Medulla oblongata (tissue), 1 donor: ENCODE measurements at regions not wholly inside any gene's neighbourhood (a gene's known extent, or its start where the extent isn't known, plus 50 kb on each side); places are given as distances from the start of the nearest gene placed in this dataset.
A peak's percentile ranks its signal among the peaks of the same experiment; 100 is the strongest.

ENCODE experiments used
- DNase-seq: peaks from one replicate; pipeline ENCODE4 v3.0.0-alpha.2; 2015; ENCODE audit errors: extremely low spot score

DNA sequence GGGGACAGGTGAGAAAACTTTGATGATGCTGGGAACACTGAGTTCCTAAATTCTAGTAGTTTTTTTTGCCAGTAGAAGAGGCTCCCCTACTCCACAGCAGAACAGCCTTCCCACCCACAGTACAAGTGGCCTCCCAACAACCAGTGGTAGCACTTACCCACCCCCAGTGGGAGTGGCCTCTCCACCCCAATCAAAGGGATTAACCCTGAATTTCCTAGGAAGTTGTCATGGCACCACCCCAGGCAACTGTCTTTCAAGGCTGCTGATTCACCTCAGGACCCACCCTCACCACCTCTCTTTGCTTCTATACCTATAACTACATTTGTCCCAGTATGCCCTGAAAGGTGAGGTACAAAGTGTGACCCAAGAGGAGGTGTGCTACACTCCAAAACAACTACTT lies 81.4 kb upstream of the PRDX6 start:
- no peak for DNase-seq

DNA sequence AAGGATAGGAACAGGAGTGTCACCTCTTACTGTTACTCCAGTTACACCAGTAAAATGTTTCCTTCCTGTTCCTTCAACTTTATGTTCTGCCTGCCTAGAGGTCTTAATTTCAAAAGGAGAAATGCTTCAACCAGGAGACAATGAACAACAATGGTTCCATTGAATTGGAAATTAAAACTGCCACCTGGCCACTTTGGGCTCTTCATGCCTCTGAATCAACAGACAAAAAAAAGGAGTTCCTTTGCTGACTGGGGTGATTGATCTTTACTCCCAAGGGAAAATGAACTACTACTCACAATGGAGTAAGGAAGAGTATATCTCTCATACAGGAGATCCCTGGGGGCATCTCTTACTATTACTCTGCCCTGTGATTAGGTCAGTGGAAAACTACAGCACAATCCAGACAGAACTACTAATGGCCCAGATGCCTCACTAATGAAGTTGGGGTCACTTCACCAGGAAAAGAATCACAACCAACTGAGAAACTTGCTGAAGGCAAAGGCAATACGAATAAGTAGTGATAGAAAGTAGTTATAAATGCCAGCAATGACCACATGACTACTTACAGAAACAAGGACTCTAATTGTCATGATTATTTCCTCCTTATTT lies 76.6 kb upstream of the PRDX6 start:
- DNase-seq, result no peak

- no peak for DNase-seq
Measured at GRCh38 chr1:173403996-173404395, 73.1 kb upstream of the PRDX6 start.

- DNase-seq, result no peak
Measured at GRCh38 chr1:173405281-173405680, 71.9 kb upstream of the PRDX6 start.

DNA sequence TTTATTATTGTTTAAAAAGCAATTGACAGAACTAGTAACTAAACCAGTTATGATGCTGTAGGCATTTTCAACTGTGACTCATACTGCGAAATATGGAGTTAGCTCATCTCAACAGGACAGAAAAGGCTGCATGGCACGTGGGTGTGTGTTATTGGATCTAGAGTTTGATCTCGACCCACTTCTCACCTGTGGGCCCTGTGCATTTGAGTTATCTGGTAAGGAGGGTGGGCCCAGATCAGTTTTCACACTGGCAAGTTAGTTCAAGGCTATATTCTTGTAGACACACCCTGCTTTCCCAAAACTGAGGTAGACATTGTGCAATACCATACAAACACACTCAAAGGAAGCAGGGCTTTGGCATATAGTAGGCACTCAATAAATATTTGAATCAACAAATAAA lies 71.3 kb upstream of the PRDX6 start:
- no peak for DNase-seq

- DNase-seq, result no peak
Measured at GRCh38 chr1:173406783-173407230, 70.3 kb upstream of the PRDX6 start.

DNA sequence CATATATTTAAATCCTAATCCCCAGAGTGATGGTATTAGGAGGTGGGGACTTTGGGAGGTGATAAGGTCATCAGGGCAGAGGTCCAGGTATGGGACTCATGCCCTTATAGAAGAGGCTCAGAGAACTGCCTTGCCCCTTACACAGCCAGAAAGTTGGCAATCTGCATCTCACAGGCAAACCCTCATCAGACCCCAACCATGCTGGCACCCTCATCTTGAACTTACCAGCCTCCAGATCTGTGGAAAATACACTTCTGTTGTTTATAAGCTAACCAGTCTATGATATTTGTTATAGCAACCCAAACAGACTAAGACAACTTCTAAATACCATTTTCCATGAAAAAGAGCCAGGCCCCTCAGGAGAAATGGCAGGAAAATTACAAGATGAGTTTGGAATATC lies 69.3 kb upstream of the PRDX6 start:
- DNase-seq, result no peak

DNA sequence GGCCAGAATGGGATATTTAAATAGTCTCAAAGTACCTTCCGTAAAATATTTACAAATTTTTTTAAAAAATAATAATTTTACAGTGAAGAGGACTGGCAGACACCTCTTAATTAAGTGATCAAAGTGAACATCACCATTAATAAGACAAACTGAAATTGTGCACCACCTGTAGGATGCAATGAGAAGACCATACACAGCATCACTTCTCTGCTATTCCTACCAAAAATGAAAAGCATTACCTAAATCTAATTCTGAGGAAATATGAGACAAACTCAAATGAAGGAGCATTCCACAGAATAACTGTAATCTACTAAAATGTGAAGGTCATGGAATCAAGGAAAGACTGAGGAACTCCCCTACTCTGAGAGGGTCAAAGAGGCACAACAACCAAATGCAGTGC lies 68.2 kb upstream of the PRDX6 start:
- DNase-seq, result no peak

DNA sequence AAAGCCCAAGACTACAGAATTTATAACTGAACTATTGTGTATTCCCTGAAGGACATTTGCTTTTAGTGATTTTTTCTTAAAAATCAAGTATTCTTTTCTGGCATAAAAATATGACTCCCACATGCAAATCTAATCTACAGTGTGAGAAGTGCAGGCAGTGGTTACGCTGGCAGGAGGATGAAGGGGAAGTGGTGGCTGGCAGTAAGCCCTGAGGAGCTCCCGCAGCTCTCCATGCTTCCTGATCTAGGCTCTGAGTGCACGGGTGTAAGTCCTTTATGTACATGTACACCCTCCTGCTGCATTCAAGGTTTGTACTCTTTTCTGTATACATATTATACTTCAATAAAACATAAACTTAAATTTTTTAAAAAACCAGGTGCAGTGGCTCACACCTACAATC lies 67.5 kb upstream of the PRDX6 start:
- peak; percentile 62 for DNase-seq

GRCh38 chr1:173410133-173410793 lies 66.9 kb upstream of the PRDX6 start:
- no peak for DNase-seq

DNA sequence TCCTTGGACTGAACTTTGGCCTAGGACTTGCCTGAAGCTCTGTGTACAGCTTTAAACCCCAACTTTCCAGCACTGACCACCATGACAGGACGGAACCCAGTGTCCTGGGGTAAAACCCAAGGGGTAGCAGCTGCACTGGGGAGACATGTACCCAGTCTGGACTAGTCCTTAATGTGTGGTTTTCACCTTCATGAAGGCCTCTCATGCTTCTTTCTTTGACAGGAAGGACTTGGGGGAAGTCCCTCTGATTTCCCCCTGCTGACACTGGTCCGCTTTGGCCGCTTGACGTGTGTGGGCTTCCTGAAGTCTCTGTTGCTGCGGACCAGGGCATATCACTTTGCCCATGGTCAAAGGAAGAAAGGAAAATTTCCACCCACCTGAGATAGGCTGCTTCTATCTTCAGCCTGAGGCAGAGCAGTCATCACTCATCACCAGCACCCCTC lies 66.3 kb upstream of the PRDX6 start:
- DNase-seq, result peak; percentile 42

DNA sequence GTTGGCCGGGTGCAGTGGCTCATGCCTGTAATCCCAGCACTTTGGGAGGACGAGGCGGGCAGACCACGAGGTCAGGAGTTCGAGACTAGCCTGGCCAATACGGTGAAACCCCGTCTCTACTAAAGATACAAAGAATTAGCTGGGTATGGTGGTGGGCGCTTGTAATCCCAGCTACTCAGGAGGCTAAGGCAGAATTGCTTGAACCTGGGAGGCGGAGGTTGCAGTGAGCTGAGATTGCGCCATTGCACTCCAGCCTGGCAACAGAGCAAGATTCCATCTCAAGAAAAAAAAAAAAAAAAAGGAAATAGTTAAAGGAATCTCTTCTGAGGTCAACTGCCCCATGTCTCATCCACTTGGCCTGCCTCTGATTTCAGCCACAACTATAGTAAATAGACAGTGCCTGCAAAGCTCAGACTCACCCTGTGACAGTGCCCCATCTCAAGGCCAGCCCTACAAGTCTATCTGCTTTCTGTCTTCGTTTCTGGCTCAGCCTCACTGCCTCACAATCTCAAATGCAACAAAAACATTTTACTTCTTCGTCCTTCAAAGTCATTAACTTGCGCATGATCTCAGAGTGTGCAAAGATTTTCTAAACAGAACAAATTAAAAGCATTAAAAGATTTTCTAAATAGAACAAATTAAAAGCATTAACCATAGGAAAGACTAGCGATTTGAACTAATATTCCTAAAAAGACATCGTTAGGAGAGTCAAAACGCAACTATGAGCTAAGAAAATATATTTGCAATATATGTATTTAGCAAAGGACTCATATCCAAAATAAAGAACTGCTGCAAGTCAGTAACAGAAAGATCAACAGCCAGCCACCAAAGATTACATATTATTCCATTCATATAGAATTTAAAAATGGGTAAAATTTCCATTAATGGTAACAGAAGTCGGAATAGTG lies 65.0 kb upstream of the PRDX6 start:
- DNase-seq, result no peak

DNA sequence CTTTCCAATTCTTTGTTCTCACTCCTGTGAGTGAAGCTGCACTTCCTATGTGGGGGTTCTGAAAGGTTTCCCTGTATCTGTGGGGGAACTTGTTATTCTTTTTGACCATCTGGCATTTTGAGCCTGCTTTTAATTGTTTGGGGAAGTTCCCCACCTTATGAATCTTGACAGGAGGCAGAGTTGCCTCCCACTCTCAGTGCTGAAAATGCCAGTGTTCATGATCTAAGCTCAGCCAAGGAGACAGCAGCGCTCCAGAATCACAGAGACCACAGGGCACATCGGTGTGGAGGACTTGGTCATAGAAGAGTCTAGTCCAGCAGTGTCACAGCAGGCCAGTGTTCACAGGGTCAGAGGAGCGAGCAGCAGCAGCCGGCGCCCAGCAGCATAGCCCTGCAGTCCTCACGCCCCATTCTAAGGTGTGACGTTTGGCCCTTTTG lies 63.8 kb upstream of the PRDX6 start:
- no peak for DNase-seq

DNA sequence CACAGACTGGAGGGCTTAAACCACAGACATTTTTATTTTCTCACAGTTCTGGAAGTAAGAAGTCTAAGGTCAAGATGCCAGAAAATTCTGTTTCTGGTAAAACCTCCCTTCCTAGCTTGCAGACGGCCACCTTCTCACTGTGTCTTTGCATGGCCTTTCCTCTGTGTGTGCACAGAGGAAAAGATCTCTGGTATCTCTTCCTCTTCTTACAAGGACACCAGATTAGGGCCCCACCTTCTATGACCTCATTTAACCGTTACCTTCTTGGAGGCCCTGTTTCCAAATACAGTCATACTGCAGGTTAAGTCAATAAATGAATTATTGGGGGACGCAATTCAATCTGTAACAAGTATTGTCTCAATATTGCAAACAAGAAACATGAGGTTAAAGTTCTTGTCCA lies 63.0 kb upstream of the PRDX6 start:
- no peak for DNase-seq

DNA sequence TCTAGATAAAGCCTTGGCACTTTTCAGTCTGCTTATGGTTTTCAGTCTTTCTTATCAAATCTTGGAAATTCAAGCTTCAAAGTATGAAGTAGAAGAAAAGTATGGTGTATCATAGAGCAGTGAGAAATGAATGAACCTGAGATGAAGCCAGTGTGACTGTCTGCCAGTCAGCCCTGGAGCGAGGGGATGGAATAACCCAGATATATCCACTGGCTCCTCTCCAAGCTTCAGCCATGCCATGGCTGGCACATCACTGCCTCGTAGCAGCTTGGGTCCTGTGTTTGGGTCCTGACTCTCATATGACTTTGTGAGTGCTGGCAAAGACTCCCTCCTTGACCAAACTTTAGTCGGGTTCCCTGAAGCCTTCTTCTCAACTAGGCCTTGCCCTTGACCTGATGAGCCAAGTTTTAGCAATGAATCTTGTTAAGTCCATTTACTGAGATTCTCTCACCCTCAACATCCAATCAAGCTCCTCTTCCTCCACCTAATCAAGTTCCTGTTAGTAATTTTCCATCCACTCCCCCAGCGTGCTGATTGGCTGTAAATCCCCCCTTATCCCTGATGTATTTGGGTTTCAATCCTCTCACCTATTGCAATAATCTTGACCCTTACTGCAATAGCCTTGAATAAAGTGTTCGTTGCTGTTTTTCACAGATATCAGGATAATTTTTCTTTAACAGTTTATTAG lies 62.5 kb upstream of the PRDX6 start:
- DNase-seq, result no peak

DNA sequence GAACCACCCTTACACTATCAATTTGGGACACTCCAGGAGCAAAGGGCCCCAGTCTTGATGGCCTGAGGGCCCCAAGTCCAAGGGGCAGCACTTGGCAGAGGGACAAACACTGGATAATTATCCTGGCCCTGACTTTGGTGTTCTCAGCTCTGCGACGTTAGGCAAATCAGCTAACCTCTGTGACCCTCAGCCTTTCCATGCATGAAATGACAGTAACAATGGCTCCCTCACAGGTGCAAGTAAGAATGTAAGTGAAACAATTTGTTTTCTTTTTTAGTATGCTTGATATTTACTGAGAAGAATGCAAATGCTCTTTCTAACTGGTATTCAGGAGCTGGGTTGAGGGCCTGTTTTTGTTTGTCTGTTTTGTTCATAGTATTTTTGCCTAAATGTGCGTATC lies 61.6 kb upstream of the PRDX6 start:
- DNase-seq, result no peak

GRCh38 chr1:173415905-173416450 lies 61.2 kb upstream of the PRDX6 start:
- no peak for DNase-seq

- no peak for DNase-seq
Measured at GRCh38 chr1:173417563-173417962, 59.6 kb upstream of the PRDX6 start.

GRCh38 chr1:173418107-173418985 lies 58.8 kb upstream of the PRDX6 start:
- no peak for DNase-seq

DNA sequence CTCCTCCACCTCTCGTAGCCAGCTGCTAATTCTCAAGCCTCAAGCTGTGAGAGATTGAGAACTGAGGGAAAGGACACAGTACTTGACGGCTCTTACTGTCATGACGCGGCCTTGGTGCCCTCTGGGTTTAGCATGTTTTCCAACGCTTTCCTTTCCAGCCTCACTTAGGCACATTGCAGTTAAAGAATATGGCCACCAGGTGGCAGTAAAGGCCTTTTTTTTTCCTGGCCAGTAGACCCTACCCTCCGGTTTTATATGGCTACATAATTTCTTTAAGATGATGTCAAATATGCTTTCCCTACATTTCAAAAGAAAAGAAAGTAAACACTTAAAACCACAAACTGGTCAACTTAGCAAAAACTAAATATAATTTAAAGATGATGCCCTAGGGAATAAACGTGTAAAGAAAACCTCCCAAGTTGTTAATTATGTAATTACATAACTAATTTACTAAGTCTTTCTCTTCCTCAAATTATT lies 56.8 kb upstream of the PRDX6 start:
- DNase-seq, result peak; percentile 89

- DNase-seq, result no peak
Measured at GRCh38 chr1:173421286-173421685, 55.8 kb upstream of the PRDX6 start.
